Transverse colon (tissue), 4 donors: ENCODE measurements at regions not wholly inside any gene's neighbourhood (a gene's known extent, or its start where the extent isn't known, plus 50 kb on each side); places are given as distances from the start of the nearest gene placed in this dataset.

Experiments
- CTCF ChIP-seq, 5 experiments: fragments of 200-600 bp in 3 of 5; fragments of 450-650 bp in 2 of 5; sonication (generic) in 3 of 5; IDR thresholded peaks; 1 replicate in 2 of 5; 2 replicates in 3 of 5; pipeline ENCODE4 v1.5.1; 2016 to 2017; ENCODE audit warnings: antibody characterized with exemption in 5 of 5, inconsistent platforms in 3 of 5, mild to moderate bottlenecking in 2 of 5, moderate library complexity in 1 of 5
- EP300 ChIP-seq: sonication (generic); formaldehyde crosslinking; IDR thresholded peaks from one replicate; pipeline ENCODE4 v1.6.1; 2017; ENCODE audit warnings: antibody characterized with exemption, low read depth
- POLR2A ChIP-seq: fragments of 450-650 bp; IDR thresholded peaks from one replicate; pipeline ENCODE4 v1.6.1; 2016; ENCODE audit warnings: antibody characterized with exemption, mild to moderate bottlenecking, moderate library complexity
- POLR2AphosphoS5 ChIP-seq, 3 donors: sonication (generic); formaldehyde crosslinking; IDR thresholded peaks; one replicate each; pipeline ENCODE4 v1.6.1; 2016; ENCODE audit warnings: antibody characterized with exemption in 3 of 3

DNA sequence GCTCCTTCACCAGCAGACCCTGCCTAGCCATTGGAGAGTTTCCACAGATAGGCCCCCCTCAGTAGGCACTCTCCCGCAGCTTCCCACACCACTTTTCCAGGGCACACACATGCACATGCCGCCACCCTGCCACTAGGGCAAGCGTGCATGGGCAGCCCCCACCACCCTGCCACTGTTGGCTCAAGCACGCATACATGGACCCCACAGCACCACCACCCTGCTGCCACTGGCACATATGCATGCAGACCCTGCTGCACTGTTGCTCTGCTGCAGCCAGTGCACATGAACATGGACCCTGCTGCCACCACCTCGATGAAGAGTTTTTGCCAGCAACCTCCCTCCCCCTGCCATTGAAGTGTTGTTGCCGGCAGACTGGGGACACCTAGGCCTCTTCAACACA, 154.9 kb downstream of the FTCDNL1 start:
- TF ChIP-seq CTCF (IDR thresholded peaks at IDR 0.05) (no peak), POLR2A (no peak), EP300 (no peak), POLR2AphosphoS5 (IDR thresholded peaks at IDR 0.05) (no peak)
